Naive B cell (primary cell): ENCODE measurements at regions not wholly inside any gene's neighbourhood (a gene's known extent, or its start where the extent isn't known, plus 50 kb on each side); places are given as distances from the start of the nearest gene placed in this dataset.

Experiments
- ATAC-seq, 2 donors: fragments of 150-1000 bp; cut with Tn5 transposase; 2 replicates each; pipeline ENCODE4 v1.10.0; 2021; ENCODE audit warnings: low read depth in 2 of 2, mild to moderate bottlenecking in 2 of 2, moderate library complexity in 2 of 2
- DNase-seq: peaks from one replicate; pipeline ENCODE4 v3.0.0; 2022
- H3K27ac Mint-ChIP-seq, 6 donors: one replicate each; pipeline ENCODE4 v1.8.0; 2020 to 2022; ENCODE audit warnings: mild to moderate bottlenecking in 6 of 6, mixed read lengths in 6 of 6, moderate library complexity in 5 of 6, inconsistent platforms in 2 of 6
- H3K27me3 Mint-ChIP-seq, 3 donors: one replicate each; pipeline ENCODE4 v1.8.0; 2021 to 2022; ENCODE audit warnings: mixed read lengths in 3 of 3, mild to moderate bottlenecking in 1 of 3
- H3K36me3 Mint-ChIP-seq, 2 donors: one replicate each; pipeline ENCODE4 v1.8.0; 2020 to 2022; ENCODE audit warnings: mixed read lengths in 2 of 2, inconsistent platforms in 1 of 2, mild to moderate bottlenecking in 1 of 2
- H3K4me1 Mint-ChIP-seq, 3 donors: one replicate each; pipeline ENCODE4 v1.8.0; 2020 to 2022; ENCODE audit warnings: mixed read lengths in 3 of 3, inconsistent platforms in 1 of 3, mild to moderate bottlenecking in 1 of 3, moderate library complexity in 1 of 3
- H3K4me3 Mint-ChIP-seq, 8 donors: one replicate each; pipeline ENCODE4 v1.8.0; 2020 to 2022; ENCODE audit warnings: mild to moderate bottlenecking in 8 of 8, mixed read lengths in 8 of 8, moderate library complexity in 8 of 8, inconsistent platforms in 2 of 8
- H3K9me3 Mint-ChIP-seq, 7 donors: one replicate each; pipeline ENCODE4 v1.8.0; 2020 to 2022; ENCODE audit warnings: mixed read lengths in 7 of 7, mild to moderate bottlenecking in 5 of 7, inconsistent platforms in 2 of 7, moderate library complexity in 1 of 7

GRCh38 chr12:67598598-67598997 lies 49.9 kb upstream of the DYRK2 start:
- Mint-ChIP-seq H3K4me1 (peaks cover 0 to 7% (median 6%) of the 10 kb centered on the region in 3 donors), H3K4me3 (no peak overlapping the region), H3K9me3 (peaks cover 0 to 3% (median 0%) of the 10 kb centered on the region in 7 donors), H3K27ac (no peak overlapping the region), H3K27me3 (no peaks in the 10 kb centered on the region), H3K36me3 (no peaks in the 10 kb centered on the region)
- DNase-seq: no peak
- ATAC-seq: no peak
